HCT116 (cell line): ENCODE measurements at regions not wholly inside any gene's neighbourhood (a gene's known extent, or its start where the extent isn't known, plus 50 kb on each side); places are given as distances from the start of the nearest gene placed in this dataset.

Experiments used
- ATAC-seq: fragments of 200-7000 bp; cut with Tn5 transposase; 2 replicates; pipeline ENCODE4 v1.9.1; 2020; ENCODE audit warnings: mild to moderate bottlenecking, moderate library complexity
- BruUV-seq: library from RNA; stranded (reverse); fragments of 400-500 nt; replicated peaks from 2 replicates; lab custom pipeline; 2021; lab: Mats Ljungman, UMichigan
- CTCF ChIA-PET: fragments of 300-600 bp; sonication (Branson Sonifier 250); formaldehyde crosslinking; loops from one replicate; lab custom pipeline; 2021; ENCODE audit warnings: antibody characterized with exemption; lab: Charles Lee
- POLR2A ChIA-PET: fragments of 300-600, 350-600 bp; sonication (Branson Sonifier 250); formaldehyde crosslinking; loops from one replicate; lab custom pipeline; 2021; ENCODE audit warnings: antibody characterized with exemption; lab: Charles Lee
- RAD21 ChIA-PET, 2 experiments: fragments of 300-600 bp; sonication (Branson Sonifier 250); formaldehyde crosslinking; loops; one replicate each; lab custom pipeline; 2023; ENCODE audit warnings: low total read pairs in 2 of 2; ENCODE audit not compliant: uncharacterized antibody in 2 of 2, unreplicated experiment in 2 of 2, low non-redundant PET in 1 of 2; lab: Charles Lee
- DNase-seq: peaks from one replicate; pipeline ENCODE4 v3.0.0-alpha.2; 2010; ENCODE audit warnings: low read depth, low spot score
- H2AFZ ChIP-seq: fragments of 200-600 bp; shearing (Covaris generic), sonication (generic); 2 replicates; pipeline ENCODE4 v1.6.1; 2017; ENCODE audit warnings: low read depth, mixed run types, mixed read lengths, antibody characterized with exemption, low read length; ENCODE audit not compliant: poor library complexity, severe bottlenecking
- H3K27ac ChIP-seq: 2 replicates; pipeline ENCODE4 v1.5.1; 2012; ENCODE audit warnings: low read depth, low read length
- H3K27me3 ChIP-seq: fragments of 200-600 bp; sonication (generic); 2 replicates; pipeline ENCODE4 v1.6.1; 2016; ENCODE audit warnings: mixed run types, low read length, mixed read lengths; ENCODE audit not compliant: insufficient read depth
- H3K36me3 ChIP-seq, 2 experiments: fragments of 200-500 bp in 1 of 2; fragments of 200-600 bp in 1 of 2; sonication (Bioruptor generic) in 1 of 2; sonication (generic) in 1 of 2; 2 replicates each; pipeline versions ENCODE4 v1.5.1 to v1.6.1; 2014 to 2016; ENCODE audit warnings: low read length in 2 of 2, inconsistent platforms in 1 of 2, mixed read lengths in 1 of 2, mixed run types in 1 of 2; ENCODE audit not compliant: insufficient read depth in 2 of 2, control insufficient read depth in 1 of 2
- H3K4me1 ChIP-seq, 2 experiments: fragments of 200-600 bp in 1 of 2; sonication (generic) in 1 of 2; 2 replicates each; pipeline versions ENCODE4 v1.5.1 to v1.6.1; 2012 to 2017; ENCODE audit warnings: low read length in 2 of 2, inconsistent platforms in 1 of 2, mild to moderate bottlenecking in 1 of 2, mixed read lengths in 1 of 2, mixed run types in 1 of 2, moderate library complexity in 1 of 2; ENCODE audit not compliant: insufficient read depth in 2 of 2, control insufficient read depth in 1 of 2
- H3K4me2 ChIP-seq: fragments of 200-600 bp; sonication (generic); 2 replicates; pipeline ENCODE4 v1.6.1; 2017; ENCODE audit warnings: mixed run types, low read length, mixed read lengths
- H3K4me3 ChIP-seq, 2 experiments: fragments of 200-600 bp in 1 of 2; sonication (generic) in 1 of 2; replicated peaks in 1 of 2; 2 replicates each; pipeline ENCODE4 v1.5.1; 2011 to 2016; ENCODE audit warnings: low read length in 2 of 2, control low read depth in 1 of 2, low read depth in 1 of 2, mild to moderate bottlenecking in 1 of 2, mixed read lengths in 1 of 2, mixed run types in 1 of 2
- H3K79me2 ChIP-seq: fragments of 200-600 bp; sonication (generic); 2 replicates; pipeline ENCODE4 v1.6.1; 2017; ENCODE audit warnings: mild to moderate bottlenecking, mixed run types, low read length, moderate library complexity, mixed read lengths; ENCODE audit not compliant: insufficient read depth
- H3K9ac ChIP-seq: fragments of 200-600 bp; sonication (generic); 2 replicates; pipeline ENCODE4 v1.6.1; 2016; ENCODE audit warnings: low read length, mixed read lengths
- H3K9me2 ChIP-seq: fragments of 200-600 bp; sonication (generic), shearing (Covaris generic); 2 replicates; pipeline ENCODE4 v1.6.1; 2017; ENCODE audit warnings: mixed run types, mild to moderate bottlenecking, moderate library complexity; ENCODE audit not compliant: insufficient read depth
- H3K9me3 ChIP-seq, 2 experiments: fragments of 200-500 bp in 1 of 2; fragments of 200-600 bp in 1 of 2; sonication (Bioruptor generic) in 1 of 2; sonication (generic) in 1 of 2; 2 replicates each; pipeline ENCODE4 v1.6.1; 2014 to 2017; ENCODE audit warnings: low read length in 2 of 2, mixed read lengths in 2 of 2, inconsistent platforms in 1 of 2, low read depth in 1 of 2, mild to moderate bottlenecking in 1 of 2, mixed run types in 1 of 2, moderate library complexity in 1 of 2; ENCODE audit not compliant: control insufficient read depth in 1 of 2, insufficient read depth in 1 of 2
- H4K20me1 ChIP-seq: fragments of 200-600 bp; sonication (generic), shearing (Covaris generic); 2 replicates; pipeline ENCODE4 v1.6.1; 2017; ENCODE audit warnings: mixed run types, mild to moderate bottlenecking, moderate library complexity; ENCODE audit not compliant: insufficient read depth
- CBX3 ChIP-seq: IDR thresholded peaks from 2 replicates; pipeline ENCODE4 v1.6.1; 2012; ENCODE audit warnings: low read depth
- CEBPB ChIP-seq: IDR thresholded peaks from 2 replicates; pipeline ENCODE4 v1.6.1; 2012; ENCODE audit warnings: low read depth
- EGR1 ChIP-seq: IDR thresholded peaks from 2 replicates; pipeline ENCODE4 v1.6.1; 2012; ENCODE audit warnings: low read depth
- ELF1 ChIP-seq: IDR thresholded peaks from 2 replicates; pipeline ENCODE4 v1.6.1; 2012; ENCODE audit warnings: low read depth, borderline replicate concordance
- EZH2 ChIP-seq: fragments of 200-600 bp; sonication (generic); IDR thresholded peaks from 2 replicates; pipeline ENCODE4 v1.6.1; 2017; ENCODE audit warnings: antibody characterized with exemption, mixed run types
- EZH2phosphoT487 ChIP-seq: fragments of 200-600 bp; IDR thresholded peaks from 2 replicates; pipeline ENCODE4 v1.6.1; 2018; ENCODE audit warnings: antibody characterized with exemption, borderline replicate concordance
- FOSL1 ChIP-seq: IDR thresholded peaks from 2 replicates; pipeline ENCODE4 v1.6.1; 2012; ENCODE audit warnings: low read depth
- JUND ChIP-seq: IDR thresholded peaks from 2 replicates; pipeline ENCODE4 v1.6.1; 2012
- POLR2A ChIP-seq: IDR thresholded peaks from 2 replicates; pipeline ENCODE4 v1.7.0; 2011; ENCODE audit warnings: borderline replicate concordance; ENCODE audit not compliant: insufficient read depth, insufficient read length; ENCODE audit errors: extremely low read depth
- POLR2AphosphoS5 ChIP-seq: IDR thresholded peaks from 2 replicates; pipeline ENCODE4 v1.6.1; 2011; ENCODE audit warnings: mild to moderate bottlenecking, low read depth, low read length, moderate library complexity
- RAD21 ChIP-seq: IDR thresholded peaks from 2 replicates; pipeline ENCODE4 v1.6.1; 2012; ENCODE audit warnings: low read depth, mild to moderate bottlenecking
- SIN3A ChIP-seq: IDR thresholded peaks from 2 replicates; pipeline ENCODE4 v1.6.1; 2012; ENCODE audit warnings: low read depth
- SRF ChIP-seq: IDR thresholded peaks from 2 replicates; pipeline ENCODE4 v1.6.1; 2012; ENCODE audit warnings: low read depth
- TCF7L2 ChIP-seq: IDR thresholded peaks from 2 replicates; pipeline ENCODE4 v1.7.0; 2011; ENCODE audit warnings: borderline replicate concordance, inconsistent platforms; ENCODE audit not compliant: insufficient read depth, insufficient read length; ENCODE audit errors: extremely low read depth
- YY1 ChIP-seq: IDR thresholded peaks from 2 replicates; pipeline ENCODE4 v1.6.1; 2011; ENCODE audit warnings: low read length, low read depth, moderate library complexity, mild to moderate bottlenecking; ENCODE audit not compliant: insufficient replicate concordance; ENCODE audit errors: extremely low read depth
- ZNF274 ChIP-seq: fragments of 200-500 bp; sonication (Bioruptor generic); IDR thresholded peaks from 2 replicates; pipeline ENCODE4 v1.6.1; 2014; ENCODE audit warnings: mild to moderate bottlenecking, low read depth, low read length, inconsistent platforms
- intact Hi-C: fragments of 100-400 bp; cut with micrococcal nuclease; formaldehyde crosslinking; loops from 2 replicates; pipeline ENCODE4 v1.10.0; 2022
- TF ChIP-seq, protein P1 (sequence below): IDR thresholded peaks from 2 replicates; pipeline ENCODE4 v1.6.1; 2012
- TF ChIP-seq, protein P2 (sequence below): IDR thresholded peaks from 2 replicates; pipeline ENCODE4 v1.6.1; 2012; ENCODE audit warnings: low read depth
- TF ChIP-seq, protein P3 (sequence below): IDR thresholded peaks from 2 replicates; pipeline ENCODE4 v1.6.1; 2011; ENCODE audit warnings: mild to moderate bottlenecking, low read length, moderate library complexity; ENCODE audit not compliant: insufficient replicate concordance; ENCODE audit errors: extremely low read depth
- TF ChIP-seq, protein P4 (sequence below): IDR thresholded peaks from 2 replicates; pipeline ENCODE4 v1.6.1; 2012

DNA sequence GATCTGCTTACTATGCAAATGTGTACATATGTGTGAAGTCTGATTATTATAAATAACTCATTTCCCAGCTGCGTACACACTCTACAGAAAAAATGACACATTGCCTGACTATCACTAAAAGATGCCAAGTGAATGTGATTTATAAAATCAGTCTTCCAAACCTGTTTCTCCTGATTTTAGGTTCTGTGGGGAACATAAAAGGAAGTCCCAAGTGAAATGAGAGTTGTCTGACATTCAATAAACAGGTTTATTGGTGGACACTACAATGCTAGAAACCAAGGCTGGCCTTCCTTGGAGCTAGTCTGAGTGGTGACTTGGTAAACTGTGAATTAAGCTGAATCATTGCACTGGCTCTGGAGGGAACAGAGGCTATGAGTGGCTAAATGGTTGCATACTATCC lies 287.9 kb upstream of the ESRRG start:
- H3K4me2 ChIP-seq = no peak overlapping the region
- intact Hi-C loops = no loop called here
- ChIA-PET CTCF (no interaction called here), POLR2A (no interaction called here), RAD21 (no interaction called here)
- no peaks in the 10 kb centered on the region for H3K9me2 ChIP-seq
- no peak overlapping the region for H3K27ac ChIP-seq
- H3K9me3 ChIP-seq = no peaks in the 10 kb centered on the region
- no peak overlapping the region for H3K4me3 ChIP-seq
- no TSS peak for BruUV-seq
- H3K4me1 ChIP-seq = no peaks in the 10 kb centered on the region
- H3K79me2 ChIP-seq = no peaks in the 10 kb centered on the region
- no peak overlapping the region for H3K9ac ChIP-seq
- H3K27me3 ChIP-seq = no peaks in the 10 kb centered on the region
- no peak overlapping the region for H2AFZ ChIP-seq
- no peaks in the 10 kb centered on the region for H4K20me1 ChIP-seq
- ATAC-seq (no peak), DNase-seq (no peak)
- no peaks in the 10 kb centered on the region for H3K36me3 ChIP-seq
- no peak for TF ChIP-seq CEBPB
- TF ChIP-seq, protein P1, sequence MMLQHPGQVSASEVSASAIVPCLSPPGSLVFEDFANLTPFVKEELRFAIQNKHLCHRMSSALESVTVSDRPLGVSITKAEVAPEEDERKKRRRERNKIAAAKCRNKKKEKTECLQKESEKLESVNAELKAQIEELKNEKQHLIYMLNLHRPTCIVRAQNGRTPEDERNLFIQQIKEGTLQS = no peak
- TF ChIP-seq POLR2A = no peak
- no peak for TF ChIP-seq RAD21
- no peak for TF ChIP-seq ELF1
- no peak for TF ChIP-seq SRF
- no peak for TF ChIP-seq SIN3A
- TF ChIP-seq, protein P2, sequence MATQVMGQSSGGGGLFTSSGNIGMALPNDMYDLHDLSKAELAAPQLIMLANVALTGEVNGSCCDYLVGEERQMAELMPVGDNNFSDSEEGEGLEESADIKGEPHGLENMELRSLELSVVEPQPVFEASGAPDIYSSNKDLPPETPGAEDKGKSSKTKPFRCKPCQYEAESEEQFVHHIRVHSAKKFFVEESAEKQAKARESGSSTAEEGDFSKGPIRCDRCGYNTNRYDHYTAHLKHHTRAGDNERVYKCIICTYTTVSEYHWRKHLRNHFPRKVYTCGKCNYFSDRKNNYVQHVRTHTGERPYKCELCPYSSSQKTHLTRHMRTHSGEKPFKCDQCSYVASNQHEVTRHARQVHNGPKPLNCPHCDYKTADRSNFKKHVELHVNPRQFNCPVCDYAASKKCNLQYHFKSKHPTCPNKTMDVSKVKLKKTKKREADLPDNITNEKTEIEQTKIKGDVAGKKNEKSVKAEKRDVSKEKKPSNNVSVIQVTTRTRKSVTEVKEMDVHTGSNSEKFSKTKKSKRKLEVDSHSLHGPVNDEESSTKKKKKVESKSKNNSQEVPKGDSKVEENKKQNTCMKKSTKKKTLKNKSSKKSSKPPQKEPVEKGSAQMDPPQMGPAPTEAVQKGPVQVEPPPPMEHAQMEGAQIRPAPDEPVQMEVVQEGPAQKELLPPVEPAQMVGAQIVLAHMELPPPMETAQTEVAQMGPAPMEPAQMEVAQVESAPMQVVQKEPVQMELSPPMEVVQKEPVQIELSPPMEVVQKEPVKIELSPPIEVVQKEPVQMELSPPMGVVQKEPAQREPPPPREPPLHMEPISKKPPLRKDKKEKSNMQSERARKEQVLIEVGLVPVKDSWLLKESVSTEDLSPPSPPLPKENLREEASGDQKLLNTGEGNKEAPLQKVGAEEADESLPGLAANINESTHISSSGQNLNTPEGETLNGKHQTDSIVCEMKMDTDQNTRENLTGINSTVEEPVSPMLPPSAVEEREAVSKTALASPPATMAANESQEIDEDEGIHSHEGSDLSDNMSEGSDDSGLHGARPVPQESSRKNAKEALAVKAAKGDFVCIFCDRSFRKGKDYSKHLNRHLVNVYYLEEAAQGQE = no peak
- no peak for TF ChIP-seq TCF7L2
- TF ChIP-seq JUND = no peak
- TF ChIP-seq ZNF274 = no peak
- no peak for TF ChIP-seq EGR1
- no peak for TF ChIP-seq EZH2phosphoT487
- TF ChIP-seq, protein P3, sequence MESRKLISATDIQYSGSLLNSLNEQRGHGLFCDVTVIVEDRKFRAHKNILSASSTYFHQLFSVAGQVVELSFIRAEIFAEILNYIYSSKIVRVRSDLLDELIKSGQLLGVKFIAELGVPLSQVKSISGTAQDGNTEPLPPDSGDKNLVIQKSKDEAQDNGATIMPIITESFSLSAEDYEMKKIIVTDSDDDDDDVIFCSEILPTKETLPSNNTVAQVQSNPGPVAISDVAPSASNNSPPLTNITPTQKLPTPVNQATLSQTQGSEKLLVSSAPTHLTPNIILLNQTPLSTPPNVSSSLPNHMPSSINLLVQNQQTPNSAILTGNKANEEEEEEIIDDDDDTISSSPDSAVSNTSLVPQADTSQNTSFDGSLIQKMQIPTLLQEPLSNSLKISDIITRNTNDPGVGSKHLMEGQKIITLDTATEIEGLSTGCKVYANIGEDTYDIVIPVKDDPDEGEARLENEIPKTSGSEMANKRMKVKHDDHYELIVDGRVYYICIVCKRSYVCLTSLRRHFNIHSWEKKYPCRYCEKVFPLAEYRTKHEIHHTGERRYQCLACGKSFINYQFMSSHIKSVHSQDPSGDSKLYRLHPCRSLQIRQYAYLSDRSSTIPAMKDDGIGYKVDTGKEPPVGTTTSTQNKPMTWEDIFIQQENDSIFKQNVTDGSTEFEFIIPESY = no peak
- no peak for TF ChIP-seq POLR2AphosphoS5
- no peak for TF ChIP-seq EZH2
- no peak for TF ChIP-seq CBX3
- no peak for TF ChIP-seq FOSL1
- no peak for TF ChIP-seq YY1
- TF ChIP-seq, protein P4, sequence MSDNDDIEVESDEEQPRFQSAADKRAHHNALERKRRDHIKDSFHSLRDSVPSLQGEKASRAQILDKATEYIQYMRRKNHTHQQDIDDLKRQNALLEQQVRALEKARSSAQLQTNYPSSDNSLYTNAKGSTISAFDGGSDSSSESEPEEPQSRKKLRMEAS = no peak
